SK-N-MC (cell line): ENCODE measurements at regions not wholly inside any gene's neighbourhood (a gene's known extent, or its start where the extent isn't known, plus 50 kb on each side); places are given as distances from the start of the nearest gene placed in this dataset.

Experiments
- DNase-seq: peaks from one replicate; pipeline ENCODE4 v3.0.0-alpha.2; 2011; ENCODE audit warnings: low read depth, low spot score
- H3K27ac ChIP-seq: fragments of 200-600 bp; sonication (generic); 2 replicates; pipeline ENCODE4 v1.5.1; 2016; ENCODE audit warnings: mixed run types
- H3K36me3 ChIP-seq: fragments of 200-600 bp; sonication (generic); 2 replicates; pipeline ENCODE4 v1.6.1; 2017; ENCODE audit warnings: antibody characterized with exemption, low read length, mixed read lengths; ENCODE audit not compliant: insufficient read depth
- H3K4me3 ChIP-seq: fragments of 200-600 bp; sonication (generic); 2 replicates; pipeline ENCODE4 v1.5.1; 2016
- H3K9ac ChIP-seq: fragments of 200-600 bp; sonication (generic); 2 replicates; pipeline ENCODE4 v1.8.0; 2017; ENCODE audit warnings: mixed run types, mixed read lengths; ENCODE audit not compliant: insufficient read length
- H3K9me3 ChIP-seq: fragments of 200-600 bp; sonication (generic); 2 replicates; pipeline ENCODE4 v1.6.1; 2017; ENCODE audit warnings: low read depth, mild to moderate bottlenecking, antibody characterized with exemption, low read length, moderate library complexity, mixed read lengths
- EZH2 ChIP-seq: fragments of 200-600 bp; sonication (generic); IDR thresholded peaks from one replicate; pipeline ENCODE4 v1.6.1; 2017; ENCODE audit warnings: antibody characterized with exemption
- FOXP2 ChIP-seq: optimal IDR thresholded peaks from 2 replicates; pipeline ENCODE3; 2011; ENCODE audit warnings: mild to moderate bottlenecking, moderate library complexity; ENCODE audit not compliant: insufficient read depth; ENCODE audit errors: extremely low read length, control extremely low read depth
- POLR2AphosphoS5 ChIP-seq: IDR thresholded peaks from 2 replicates; pipeline ENCODE4 v1.6.1; 2012; ENCODE audit warnings: mild to moderate bottlenecking, low read depth, low read length, borderline replicate concordance

- no peak overlapping the region for H3K27ac ChIP-seq
- TF ChIP-seq POLR2AphosphoS5 (no peak), EZH2 (no peak), FOXP2 (no peak)
- no peaks in the 10 kb centered on the region for H3K9me3 ChIP-seq
- H3K36me3 ChIP-seq: no peaks in the 10 kb centered on the region
- DNase-seq: no peak
- H3K9ac ChIP-seq: no peak overlapping the region
- H3K4me3 ChIP-seq: no peak overlapping the region
Measured at GRCh38 chr3:56854856-56855611, 53.3 kb upstream of the ARHGEF3 start.

GRCh38 chr3:56851966-56852884 is 50.5 kb upstream of the ARHGEF3 start:
- DNase-seq: no peak
- no peak for TF ChIP-seq POLR2AphosphoS5
- TF ChIP-seq EZH2: no peak
- no peak for TF ChIP-seq FOXP2
- Histone ChIP-seq H3K4me3 (no peak overlapping the region), H3K9me3 (no peaks in the 10 kb centered on the region), H3K27ac (no peak overlapping the region), H3K36me3 (no peaks in the 10 kb centered on the region), H3K9ac (no peak overlapping the region)
